ENCODE measurements at regions not wholly inside any gene's neighbourhood (a gene's known extent, or its start where the extent isn't known, plus 50 kb on each side); places are given as distances from the start of the nearest gene placed in this dataset.
"Not testable (repeated sequence)": the region's sequence is repeated elsewhere in the genome, so short reads cannot be mapped to it uniquely, and the experiment has no call there.

DNA sequence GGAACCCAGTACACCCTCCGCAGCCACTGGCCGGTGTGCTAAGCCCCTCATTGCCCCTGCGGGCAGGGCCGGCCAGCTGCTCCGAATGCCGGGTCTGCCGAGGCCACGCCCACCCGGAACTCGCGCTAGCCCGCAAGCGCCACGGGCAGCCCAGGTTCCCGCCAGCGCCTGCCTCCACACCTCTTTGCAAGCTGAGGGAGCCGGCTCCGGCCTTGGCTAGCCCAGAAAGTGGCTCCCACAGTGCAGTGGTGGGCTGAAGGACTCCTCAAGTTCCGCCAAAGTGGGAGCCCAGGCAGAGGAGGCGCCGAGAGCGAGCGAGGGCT, 81.4 kb upstream of the BCHE start:
- DNase-seq (ENCODE audit: low read depth, low spot score), result no peak
- Histone ChIP-seq H3K27me3 (ENCODE audit: control insufficient read depth, insufficient read depth, low read length) (no peaks in the 10 kb centered on the region), H3K36me3 (ENCODE audit: control insufficient read depth, insufficient read depth, low read length) (no peaks in the 10 kb centered on the region), H3K9me3 (ENCODE audit: control insufficient read depth, insufficient read depth, low read length) (no peaks in the 10 kb centered on the region), H3K4me3 (ENCODE audit: low read length) (no peak overlapping the region), H3K4me1 (ENCODE audit: control insufficient read depth, insufficient read depth, low read length) (no peaks in the 10 kb centered on the region), H3K27ac (ENCODE audit: low read length) (no peak overlapping the region)
- no CpG with 5 or more reads among the region's 23 CpGs for WGBS (ENCODE audit: insufficient coverage, insufficient read length)

DNA sequence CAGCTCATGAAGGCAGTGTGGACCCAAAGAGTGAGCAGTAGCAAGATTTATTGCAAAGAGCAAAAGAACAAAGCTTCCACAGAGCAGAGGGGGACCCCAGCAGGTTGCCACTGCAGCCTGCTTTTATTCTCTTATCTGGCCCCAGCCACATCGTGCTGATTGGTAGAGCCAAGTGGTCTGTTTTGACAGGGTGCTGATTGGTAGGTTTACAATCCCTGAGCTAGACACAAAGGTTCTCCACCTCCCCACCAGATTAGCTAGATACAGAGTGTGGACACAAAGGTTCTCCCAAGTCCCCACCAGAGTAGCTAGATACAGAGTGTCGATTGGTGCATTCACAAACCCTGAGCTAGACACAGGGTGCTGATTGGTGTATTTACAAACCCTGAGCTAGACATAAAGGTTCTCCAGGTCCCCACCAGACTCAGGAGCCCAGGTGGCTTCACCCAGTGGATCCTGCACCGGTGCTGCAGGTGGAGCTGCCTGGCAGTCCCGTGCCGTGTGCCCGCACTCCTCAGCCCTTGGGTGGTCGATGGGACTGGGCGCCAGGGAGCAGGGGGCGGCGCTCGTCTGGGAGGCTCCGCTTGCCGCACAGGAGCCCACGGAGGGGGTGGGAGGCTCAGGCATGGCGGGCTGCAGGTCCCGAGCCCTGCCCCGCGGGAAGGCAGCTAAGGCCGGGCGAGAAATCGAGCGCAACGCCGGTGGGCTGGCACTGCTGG, 80.9 kb upstream of the BCHE start:
- H3K4me3 ChIP-seq (ENCODE audit: low read length); DNase-seq (ENCODE audit: low read depth, low spot score); H3K27me3 ChIP-seq (ENCODE audit: control insufficient read depth, insufficient read depth, low read length); H3K27ac ChIP-seq (ENCODE audit: low read length); H3K36me3 ChIP-seq (ENCODE audit: control insufficient read depth, insufficient read depth, low read length); H3K4me1 ChIP-seq (ENCODE audit: control insufficient read depth, insufficient read depth, low read length); H3K9me3 ChIP-seq (ENCODE audit: control insufficient read depth, insufficient read depth, low read length): not testable (repeated sequence)
- WGBS (ENCODE audit: insufficient coverage, insufficient read length), result no CpG with 5 or more reads among the region's 24 CpGs

DNA sequence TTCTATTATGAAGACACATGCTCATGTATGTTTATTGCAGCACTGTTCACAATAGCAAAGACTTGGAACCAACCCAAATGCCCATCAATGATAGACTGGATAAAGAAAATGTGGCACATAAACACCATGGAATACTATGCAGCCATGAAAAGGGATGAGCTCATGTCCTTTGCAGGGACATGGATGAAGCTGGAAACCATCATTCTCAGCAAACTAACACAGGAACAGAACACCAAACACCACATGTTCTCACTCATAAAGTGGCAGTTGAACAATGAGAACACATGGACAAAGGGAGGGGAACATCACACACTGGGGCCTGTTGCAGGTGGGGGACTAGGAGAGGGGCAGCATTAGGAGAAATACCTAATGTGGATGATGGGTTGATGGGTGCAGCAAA, 77.9 kb upstream of the BCHE start:
- DNase-seq (ENCODE audit: low read depth, low spot score); H3K27ac ChIP-seq (ENCODE audit: low read length); H3K4me1 ChIP-seq (ENCODE audit: control insufficient read depth, insufficient read depth, low read length); H3K36me3 ChIP-seq (ENCODE audit: control insufficient read depth, insufficient read depth, low read length); H3K4me3 ChIP-seq (ENCODE audit: low read length); H3K27me3 ChIP-seq (ENCODE audit: control insufficient read depth, insufficient read depth, low read length); H3K9me3 ChIP-seq (ENCODE audit: control insufficient read depth, insufficient read depth, low read length): not testable (repeated sequence)

DNA sequence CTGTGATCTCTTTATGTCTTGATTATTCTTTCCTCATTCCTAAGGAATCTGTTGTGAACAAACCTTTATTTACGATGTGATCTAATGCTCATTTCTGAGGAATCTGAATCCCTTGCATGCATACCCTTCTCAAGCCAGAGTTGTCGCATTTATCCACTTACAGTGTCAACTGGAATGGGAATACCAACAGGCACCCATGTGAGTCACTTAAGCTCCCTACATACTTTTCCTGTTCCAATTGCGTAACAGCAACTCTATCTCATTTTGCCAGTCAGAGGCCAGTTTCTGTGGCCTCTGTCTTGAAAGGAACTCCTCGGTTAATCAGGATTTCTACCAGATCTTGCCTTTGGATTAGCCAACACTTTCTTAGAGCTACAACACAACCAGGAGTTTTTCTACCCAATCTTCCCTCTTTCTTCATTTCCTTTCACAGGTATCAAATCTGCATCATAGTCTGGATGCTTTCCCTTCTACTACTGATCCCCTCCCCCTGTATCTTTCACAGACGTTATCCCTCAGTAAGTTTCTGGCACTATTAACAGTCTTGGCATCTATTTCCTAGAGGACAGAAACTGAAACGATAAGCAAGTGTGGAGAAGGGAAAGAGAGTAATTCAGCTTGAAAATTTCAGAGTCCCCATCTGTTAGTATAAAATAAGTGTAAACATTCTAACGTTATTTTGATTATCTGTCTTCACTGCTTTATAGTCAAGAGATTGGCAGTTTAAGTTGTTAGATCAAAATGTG, 66.8 kb upstream of the BCHE start:
- Histone ChIP-seq H3K4me3 (ENCODE audit: low read length) (no peak overlapping the region), H3K27ac (ENCODE audit: low read length) (no peak overlapping the region), H3K9me3 (ENCODE audit: control insufficient read depth, insufficient read depth, low read length) (no peaks in the 10 kb centered on the region), H3K27me3 (ENCODE audit: control insufficient read depth, insufficient read depth, low read length) (no peaks in the 10 kb centered on the region), H3K4me1 (ENCODE audit: control insufficient read depth, insufficient read depth, low read length) (no peaks in the 10 kb centered on the region), H3K36me3 (ENCODE audit: control insufficient read depth, insufficient read depth, low read length) (no peaks in the 10 kb centered on the region)
- no peak for DNase-seq (ENCODE audit: low read depth, low spot score)
- WGBS (ENCODE audit: insufficient coverage, insufficient read length), result no CpG with 5 or more reads among the region's 7 CpGs

DNA sequence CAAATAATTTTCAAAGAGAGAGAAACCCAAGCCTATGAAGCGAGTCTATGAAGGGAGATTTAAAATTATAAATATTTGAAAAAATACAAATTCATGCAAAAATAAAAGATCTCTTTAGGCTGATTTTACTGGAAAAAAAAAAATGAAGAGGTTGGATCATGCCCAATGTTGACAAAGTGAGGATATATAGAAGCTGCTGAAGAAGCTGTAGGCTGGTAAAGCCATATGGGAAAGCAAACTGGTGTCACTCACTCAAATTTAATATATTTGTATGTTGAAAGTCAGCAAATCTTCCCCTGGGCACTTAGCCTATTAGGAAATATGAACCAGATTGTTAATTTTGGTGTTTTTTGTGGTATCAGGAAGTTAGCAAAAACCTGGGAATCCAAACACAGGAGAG, 61.8 kb upstream of the BCHE start:
- DNase-seq (ENCODE audit: low read depth, low spot score), result no peak
- no peaks in the 10 kb centered on the region for H3K27me3 ChIP-seq (ENCODE audit: control insufficient read depth, insufficient read depth, low read length)
- no peaks in the 10 kb centered on the region for H3K4me1 ChIP-seq (ENCODE audit: control insufficient read depth, insufficient read depth, low read length)
- H3K4me3 ChIP-seq (ENCODE audit: low read length), result no peak overlapping the region
- H3K9me3 ChIP-seq (ENCODE audit: control insufficient read depth, insufficient read depth, low read length), result no peaks in the 10 kb centered on the region
- no CpG with 5 or more reads among the region's 1 CpG for WGBS (ENCODE audit: insufficient coverage, insufficient read length)
- H3K36me3 ChIP-seq (ENCODE audit: control insufficient read depth, insufficient read depth, low read length), result no peaks in the 10 kb centered on the region
- no peak overlapping the region for H3K27ac ChIP-seq (ENCODE audit: low read length)

GRCh38 chr3:165897137-165897536, 59.9 kb upstream of the BCHE start:
- no CpG with 5 or more reads among the region's 7 CpGs for WGBS (ENCODE audit: insufficient coverage, insufficient read length)
- Histone ChIP-seq H3K4me3 (ENCODE audit: low read length) (no peak overlapping the region), H3K9me3 (ENCODE audit: control insufficient read depth, insufficient read depth, low read length) (no peaks in the 10 kb centered on the region), H3K36me3 (ENCODE audit: control insufficient read depth, insufficient read depth, low read length) (no peaks in the 10 kb centered on the region), H3K27ac (ENCODE audit: low read length) (no peak overlapping the region), H3K27me3 (ENCODE audit: control insufficient read depth, insufficient read depth, low read length) (no peaks in the 10 kb centered on the region), H3K4me1 (ENCODE audit: control insufficient read depth, insufficient read depth, low read length) (no peaks in the 10 kb centered on the region)
- DNase-seq (ENCODE audit: low read depth, low spot score), result no peak

- no peaks in the 10 kb centered on the region for H3K27me3 ChIP-seq (ENCODE audit: control insufficient read depth, insufficient read depth, low read length)
- no CpG with 5 or more reads among the region's 5 CpGs for WGBS (ENCODE audit: insufficient coverage, insufficient read length)
- peak; percentile 73 for DNase-seq (ENCODE audit: low read depth, low spot score)
- H3K27ac ChIP-seq (ENCODE audit: low read length), result no peak overlapping the region
- no peaks in the 10 kb centered on the region for H3K9me3 ChIP-seq (ENCODE audit: control insufficient read depth, insufficient read depth, low read length)
- no peaks in the 10 kb centered on the region for H3K36me3 ChIP-seq (ENCODE audit: control insufficient read depth, insufficient read depth, low read length)
- no peak overlapping the region for H3K4me3 ChIP-seq (ENCODE audit: low read length)
- H3K4me1 ChIP-seq (ENCODE audit: control insufficient read depth, insufficient read depth, low read length), result peaks cover 2% of the 10 kb centered on the region; the same call in 1 of the 2 replicates
These were observed 58.7 kb upstream of the BCHE start for GRCh38 chr3:165895919-165896318.

- Histone ChIP-seq H3K36me3 (ENCODE audit: control insufficient read depth, insufficient read depth, low read length) (no peaks in the 10 kb centered on the region), H3K27me3 (ENCODE audit: control insufficient read depth, insufficient read depth, low read length) (no peaks in the 10 kb centered on the region), H3K4me1 (ENCODE audit: control insufficient read depth, insufficient read depth, low read length) (peaks cover 2% of the 10 kb centered on the region; the same call in 1 of the 2 replicates), H3K9me3 (ENCODE audit: control insufficient read depth, insufficient read depth, low read length) (no peaks in the 10 kb centered on the region), H3K27ac (ENCODE audit: low read length) (no peak overlapping the region), H3K4me3 (ENCODE audit: low read length) (no peak overlapping the region)
- WGBS (ENCODE audit: insufficient coverage, insufficient read length), result no CpG with 5 or more reads among the region's 4 CpGs
- DNase-seq (ENCODE audit: low read depth, low spot score), result no peak
These were observed 55.3 kb upstream of the BCHE start for GRCh38 chr3:165892565-165892964.

Measured in iPS DF 6.9 (cell line).